ENCODE measurements at regions not wholly inside any gene's neighbourhood (a gene's known extent, or its start where the extent isn't known, plus 50 kb on each side); places are given as distances from the start of the nearest gene placed in this dataset.

- no peak for DNase-seq (ENCODE audit: low spot score)
These were observed 62.0 kb downstream of the HFE start for GRCh38 chr6:26149240-26149639.

DNA sequence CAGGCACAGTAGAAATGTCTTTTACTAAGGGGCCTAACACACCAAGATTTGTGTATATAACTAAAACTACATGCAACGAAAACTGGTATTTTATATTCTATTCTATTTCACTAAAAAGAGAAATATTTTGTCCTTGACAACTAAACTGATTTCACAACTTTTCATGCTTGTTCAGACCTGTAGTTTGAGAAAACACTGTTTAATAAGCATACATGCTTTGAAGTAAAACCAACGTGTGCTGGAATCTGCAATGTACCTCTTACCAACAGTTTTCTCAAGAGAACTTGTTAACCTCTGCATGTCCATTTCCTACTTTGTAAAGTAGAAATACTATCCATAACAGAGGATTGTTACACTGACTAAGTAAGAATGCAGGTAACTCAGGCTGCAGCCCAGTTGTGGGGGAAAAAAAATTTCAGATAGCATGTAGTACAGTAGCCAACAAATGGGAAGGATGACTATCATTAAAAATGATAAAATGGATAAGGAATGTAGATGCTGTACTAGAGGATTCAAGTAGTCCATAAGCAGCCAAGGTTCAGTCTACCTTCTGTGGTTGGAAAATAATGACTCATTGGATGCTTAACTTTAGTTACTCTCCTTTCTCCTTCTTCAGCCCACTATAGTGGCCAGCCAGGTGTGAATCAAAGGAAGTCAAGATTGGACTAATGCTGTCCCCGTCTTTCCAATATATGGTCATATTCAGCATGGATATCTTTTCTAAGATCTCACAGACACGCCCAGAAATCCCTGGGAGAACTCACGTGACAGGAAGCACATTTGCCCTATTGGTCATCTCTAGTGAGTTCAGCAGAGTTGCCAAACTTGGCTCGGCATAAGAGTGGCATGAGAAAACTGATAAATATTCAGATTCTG lies 65.2 kb downstream of the HFE start:
- peak; percentile 51 for DNase-seq (ENCODE audit: low spot score)

GRCh38 chr6:26155061-26155930 lies 68.1 kb downstream of the HFE start:
- DNase-seq (ENCODE audit: low spot score), result peak; percentile 78

- DNase-seq (ENCODE audit: low spot score), result peak; percentile 94
These were observed 69.0 kb downstream of the HFE start for GRCh38 chr6:26156105-26156849.

GRCh38 chr6:26156850-26157250 lies 69.6 kb downstream of the HFE start:
- DNase-seq (ENCODE audit: low spot score), result no peak

DNA sequence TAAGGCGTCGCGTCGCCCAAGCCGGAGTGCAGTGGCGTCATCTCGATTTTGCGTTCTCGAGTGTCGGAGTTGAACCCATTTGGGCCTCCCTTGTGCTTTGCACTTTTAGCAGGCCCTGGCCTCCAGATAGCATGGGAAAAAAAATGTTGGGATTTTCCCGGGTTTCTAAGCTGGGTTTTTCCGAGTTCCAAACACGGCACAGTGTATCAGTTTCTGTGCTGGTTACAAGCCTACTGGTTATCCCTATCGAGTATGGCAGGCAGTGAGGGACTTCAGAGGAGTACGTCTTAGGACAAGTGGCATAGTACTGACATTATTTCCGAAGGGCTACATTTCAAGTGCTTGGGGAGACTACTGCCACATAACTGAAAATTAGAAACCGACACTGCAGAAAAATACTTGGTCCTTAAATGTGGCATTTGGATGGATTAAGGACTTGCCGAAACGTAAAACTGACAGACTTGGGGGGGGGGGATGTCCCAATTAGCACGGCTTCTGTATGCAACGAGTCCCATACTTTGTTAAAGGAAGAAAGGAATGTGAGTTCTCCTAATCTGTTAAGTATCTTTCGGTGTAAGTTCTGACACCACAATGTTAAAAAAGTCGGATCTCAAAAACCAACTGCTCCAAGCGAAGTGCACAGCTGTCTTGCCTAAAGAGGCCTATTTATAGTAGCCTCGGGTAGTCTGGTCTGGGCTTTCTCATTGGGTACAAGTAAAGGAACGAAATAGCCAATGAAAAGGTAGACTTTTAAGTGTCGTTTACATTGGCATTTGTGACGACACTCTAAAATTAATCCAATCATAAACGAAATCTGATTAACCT lies 70.2 kb downstream of the HFE start:
- DNase-seq (ENCODE audit: low spot score), result peak; percentile 99

DNA sequence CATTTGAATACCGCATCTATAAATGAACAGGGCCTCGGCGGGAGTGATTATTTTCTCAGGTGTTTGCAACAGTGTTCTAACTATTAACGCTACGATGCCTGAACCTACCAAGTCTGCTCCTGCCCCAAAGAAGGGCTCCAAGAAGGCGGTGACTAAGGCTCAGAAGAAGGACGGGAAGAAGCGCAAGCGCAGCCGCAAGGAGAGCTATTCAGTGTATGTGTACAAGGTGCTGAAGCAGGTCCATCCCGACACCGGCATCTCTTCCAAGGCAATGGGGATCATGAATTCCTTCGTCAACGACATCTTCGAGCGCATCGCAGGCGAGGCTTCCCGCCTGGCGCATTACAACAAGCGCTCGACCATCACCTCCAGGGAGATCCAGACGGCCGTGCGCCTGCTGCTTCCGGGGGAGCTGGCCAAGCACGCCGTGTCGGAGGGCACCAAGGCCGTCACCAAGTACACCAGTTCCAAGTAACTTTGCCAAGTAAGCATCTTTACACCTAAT lies 70.9 kb downstream of the HFE start:
- DNase-seq (ENCODE audit: low spot score), result no peak

DNA sequence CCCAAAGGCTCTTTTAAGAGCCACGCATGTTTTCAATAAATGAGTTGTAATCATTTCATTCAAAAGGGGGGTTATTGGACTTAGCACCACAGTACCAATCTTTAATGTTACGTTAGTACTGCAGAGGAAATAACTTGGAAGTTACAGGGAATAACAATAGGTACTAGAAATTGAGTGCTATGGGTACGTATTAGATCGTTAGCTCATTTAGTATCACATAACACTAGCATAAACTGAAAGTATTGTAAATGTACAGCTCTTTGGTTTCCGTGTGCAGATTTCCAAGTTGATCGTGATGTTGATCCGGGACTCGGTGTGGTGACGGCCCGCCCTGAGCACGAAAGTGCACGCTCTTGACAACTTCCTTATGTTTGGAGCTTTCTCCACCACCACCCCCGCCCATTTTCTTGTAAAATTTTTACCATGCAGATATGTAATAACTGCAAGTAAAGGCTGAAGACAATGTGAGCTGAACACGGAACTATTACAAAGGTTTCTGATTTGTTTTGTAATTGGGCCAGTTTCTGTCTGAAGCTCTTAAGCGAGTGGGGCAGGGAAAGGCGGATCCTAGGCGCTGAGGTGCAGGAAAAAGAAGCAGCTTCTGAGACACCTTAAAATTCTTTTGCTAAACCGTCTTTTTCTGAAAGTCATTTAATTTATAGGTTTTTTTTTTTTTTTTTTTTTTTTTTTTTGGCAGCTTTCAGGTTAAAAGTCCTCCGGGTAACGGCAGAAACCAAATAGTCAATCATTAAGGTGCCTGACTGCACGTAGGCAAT lies 71.5 kb downstream of the HFE start:
- DNase-seq (ENCODE audit: low spot score), result peak; percentile 83

GRCh38 chr6:26159357-26160273 lies 72.4 kb downstream of the HFE start:
- peak; percentile 48 for DNase-seq (ENCODE audit: low spot score)

DNA sequence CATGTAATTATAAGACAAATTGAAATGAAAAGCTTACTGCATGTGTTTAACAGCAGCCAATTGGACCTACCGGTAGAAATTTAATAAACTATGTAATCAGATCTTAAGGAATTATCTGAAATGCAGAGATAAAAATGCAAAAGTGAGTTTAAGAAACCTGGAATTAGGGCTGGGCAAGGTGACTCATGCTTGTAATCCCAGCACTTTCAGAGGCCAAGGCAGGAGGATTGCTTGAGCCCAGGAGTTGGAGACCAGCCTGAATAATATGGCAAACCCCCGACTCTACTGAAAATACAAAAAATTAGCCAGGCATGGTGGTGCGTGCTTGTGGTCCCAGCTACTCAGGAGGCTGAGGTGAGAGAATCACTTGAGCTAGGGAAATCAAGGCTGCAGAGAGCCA lies 74.1 kb downstream of the HFE start:
- DNase-seq (ENCODE audit: low spot score), result no peak

DNA sequence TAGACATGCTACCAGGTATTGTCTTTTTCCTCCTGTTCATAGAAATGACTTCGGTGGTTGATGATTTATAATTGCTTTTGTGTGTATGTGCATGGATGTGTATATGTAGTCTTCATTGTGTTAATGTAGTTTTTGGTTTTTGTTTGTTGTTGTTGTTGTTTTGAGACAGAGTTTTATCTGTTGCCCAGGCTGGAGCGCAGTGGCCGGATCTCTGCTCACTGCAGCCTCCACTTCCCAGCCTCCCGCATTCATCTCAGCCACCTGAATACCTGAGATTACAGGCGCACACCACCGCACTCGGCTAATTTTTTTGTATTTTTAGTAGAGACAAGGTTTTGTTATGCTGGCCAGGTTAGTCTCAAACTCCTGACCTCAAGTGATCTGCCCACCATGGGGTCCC lies 75.2 kb downstream of the HFE start:
- no peak for DNase-seq (ENCODE audit: low spot score)

- DNase-seq (ENCODE audit: low spot score), result peak; percentile 68
These were observed 76.3 kb downstream of the HFE start for GRCh38 chr6:26163427-26164119.

- DNase-seq (ENCODE audit: low spot score), result no peak
These were observed 76.9 kb downstream of the HFE start for GRCh38 chr6:26164120-26164505.

GRCh38 chr6:26165261-26165790 lies 78.1 kb downstream of the HFE start:
- no peak for DNase-seq (ENCODE audit: low spot score)

DNA sequence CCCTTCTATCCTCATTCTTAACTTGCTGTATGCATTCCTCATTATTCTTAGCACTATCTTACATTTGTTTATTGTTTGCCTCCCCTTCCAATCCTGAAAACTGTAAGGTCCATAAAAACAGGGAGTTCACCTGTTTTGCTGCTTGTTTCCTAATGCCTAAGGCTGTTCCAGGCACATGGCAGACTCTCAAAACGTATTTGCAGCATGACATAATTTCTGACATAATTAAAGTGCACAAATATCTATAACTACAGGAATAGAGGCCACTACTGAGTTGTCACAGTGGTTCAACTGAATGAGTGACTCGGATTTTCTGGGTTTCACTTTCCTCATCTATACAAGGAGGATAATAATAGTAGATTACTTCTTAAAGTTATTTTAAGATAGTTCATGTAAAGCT lies 83.0 kb downstream of the HFE start:
- DNase-seq (ENCODE audit: low spot score), result no peak

- no peak for DNase-seq (ENCODE audit: low spot score)
These were observed 84.0 kb downstream of the HFE start for GRCh38 chr6:26170951-26171841.

DNA sequence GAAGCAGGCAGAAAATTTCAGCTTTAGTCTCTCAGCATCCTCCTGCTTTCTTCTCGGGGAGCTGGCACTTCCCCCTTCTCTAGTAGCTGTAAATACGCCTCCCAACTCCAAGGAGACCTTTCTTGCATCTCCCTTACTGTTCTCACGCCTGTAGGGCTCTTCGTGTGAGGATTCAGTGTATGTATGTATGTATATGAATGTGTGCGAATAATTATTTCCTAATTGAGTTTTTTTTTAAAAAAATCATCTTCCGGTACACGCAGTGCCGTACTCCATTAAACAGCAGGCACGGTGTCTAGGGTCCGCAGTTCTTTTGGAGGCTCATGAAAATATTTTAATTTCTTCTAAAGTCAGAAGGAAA lies 85.4 kb downstream of the HFE start:
- peak; percentile 71 for DNase-seq (ENCODE audit: low spot score)

Data from HT-29 (cell line).